HFFc6 (cell line): ENCODE measurements at regions not wholly inside any gene's neighbourhood (a gene's known extent, or its start where the extent isn't known, plus 50 kb on each side); places are given as distances from the start of the nearest gene placed in this dataset.

Experiments used
- DNase-seq: peaks from one replicate; pipeline ENCODE4 v3.0.0-alpha.2; 2018
- H3K27ac Mint-ChIP-seq: 2 replicates; pipeline ENCODE4 v1.8.0; 2020; ENCODE audit warnings: mild to moderate bottlenecking, mixed read lengths
- H3K27me3 Mint-ChIP-seq: 2 replicates; pipeline ENCODE4 v1.8.0; 2021; ENCODE audit warnings: mild to moderate bottlenecking, moderate library complexity, mixed read lengths; ENCODE audit not compliant: insufficient read depth
- H3K36me3 Mint-ChIP-seq: 2 replicates; pipeline ENCODE4 v1.8.0; 2021; ENCODE audit warnings: low read depth, mixed read lengths
- H3K4me1 Mint-ChIP-seq: 2 replicates; pipeline ENCODE4 v1.8.0; 2020; ENCODE audit warnings: low read depth, mixed read lengths
- H3K4me3 Mint-ChIP-seq: 2 replicates; pipeline ENCODE4 v1.8.0; 2020; ENCODE audit warnings: mild to moderate bottlenecking, moderate library complexity, mixed read lengths
- H3K9me3 Mint-ChIP-seq: 2 replicates; pipeline ENCODE4 v1.8.0; 2020; ENCODE audit warnings: mild to moderate bottlenecking, mixed read lengths
- TF ChIP-seq, protein P1 (sequence below): fragments of 200-600 bp; sonication (generic); IDR thresholded peaks from 2 replicates; pipeline ENCODE4 v1.5.0; 2021; ENCODE audit warnings: antibody characterized with exemption, mild to moderate bottlenecking

DNA sequence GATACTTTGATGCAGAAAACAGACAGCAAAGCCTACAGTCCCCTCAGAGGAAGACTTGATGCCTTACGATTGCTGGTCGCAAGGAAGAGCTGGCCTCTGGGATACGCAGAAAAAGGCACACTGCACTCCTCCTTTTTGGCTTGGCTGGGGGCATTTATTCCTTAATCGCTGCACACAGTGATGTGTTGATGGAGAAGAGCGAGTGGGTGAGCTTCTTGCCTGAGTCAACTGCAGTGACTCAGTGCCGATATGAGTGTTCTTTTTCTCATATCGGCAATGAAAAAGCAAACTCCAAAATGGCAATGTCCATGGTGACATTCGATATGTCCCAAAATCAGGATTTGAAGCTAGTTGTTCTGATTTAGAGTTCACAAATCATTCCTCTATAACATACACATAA is 794.8 kb downstream of the HACE1 start:
- DNase-seq, result no peak
- Mint-ChIP-seq H3K27me3 (peaks cover 2% of the 10 kb centered on the region; the same call in 1 of the 2 replicates), H3K27ac (no peak overlapping the region), H3K4me1 (no peaks in the 10 kb centered on the region), H3K36me3 (no peaks in the 10 kb centered on the region), H3K4me3 (no peak overlapping the region), H3K9me3 (peaks cover 16% of the 10 kb centered on the region)
- TF ChIP-seq, protein P1, sequence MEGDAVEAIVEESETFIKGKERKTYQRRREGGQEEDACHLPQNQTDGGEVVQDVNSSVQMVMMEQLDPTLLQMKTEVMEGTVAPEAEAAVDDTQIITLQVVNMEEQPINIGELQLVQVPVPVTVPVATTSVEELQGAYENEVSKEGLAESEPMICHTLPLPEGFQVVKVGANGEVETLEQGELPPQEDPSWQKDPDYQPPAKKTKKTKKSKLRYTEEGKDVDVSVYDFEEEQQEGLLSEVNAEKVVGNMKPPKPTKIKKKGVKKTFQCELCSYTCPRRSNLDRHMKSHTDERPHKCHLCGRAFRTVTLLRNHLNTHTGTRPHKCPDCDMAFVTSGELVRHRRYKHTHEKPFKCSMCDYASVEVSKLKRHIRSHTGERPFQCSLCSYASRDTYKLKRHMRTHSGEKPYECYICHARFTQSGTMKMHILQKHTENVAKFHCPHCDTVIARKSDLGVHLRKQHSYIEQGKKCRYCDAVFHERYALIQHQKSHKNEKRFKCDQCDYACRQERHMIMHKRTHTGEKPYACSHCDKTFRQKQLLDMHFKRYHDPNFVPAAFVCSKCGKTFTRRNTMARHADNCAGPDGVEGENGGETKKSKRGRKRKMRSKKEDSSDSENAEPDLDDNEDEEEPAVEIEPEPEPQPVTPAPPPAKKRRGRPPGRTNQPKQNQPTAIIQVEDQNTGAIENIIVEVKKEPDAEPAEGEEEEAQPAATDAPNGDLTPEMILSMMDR, result no peak

GRCh38 chr6:104050455-104050854 is 809.3 kb downstream of the HACE1 start:
- H3K9me3 Mint-ChIP-seq, result peaks cover 39% of the 10 kb centered on the region
- no peak overlapping the region for H3K27ac Mint-ChIP-seq
- TF ChIP-seq, protein P1, result no peak
- H3K4me3 Mint-ChIP-seq, result no peak overlapping the region
- H3K27me3 Mint-ChIP-seq, result no peaks in the 10 kb centered on the region
- no peaks in the 10 kb centered on the region; the same call in 1 of the 2 replicates for H3K36me3 Mint-ChIP-seq
- no peaks in the 10 kb centered on the region for H3K4me1 Mint-ChIP-seq
- no peak for DNase-seq

GRCh38 chr6:104046426-104046825 is 813.3 kb downstream of the HACE1 start:
- Mint-ChIP-seq H3K4me3 (no peak overlapping the region), H3K9me3 (peaks cover 49% of the 10 kb centered on the region), H3K27me3 (no peaks in the 10 kb centered on the region), H3K36me3 (no peaks in the 10 kb centered on the region), H3K27ac (no peak overlapping the region), H3K4me1 (no peaks in the 10 kb centered on the region)
- DNase-seq, result no peak
- TF ChIP-seq, protein P1, result no peak

- Mint-ChIP-seq H3K36me3 (no peaks in the 10 kb centered on the region), H3K9me3 (peaks cover 4% of the 10 kb centered on the region; the same call in 1 of the 2 replicates), H3K27me3 (no peaks in the 10 kb centered on the region)
These were observed 828.4 kb downstream of the HACE1 start for GRCh38 chr6:104031346-104031745.

DNA sequence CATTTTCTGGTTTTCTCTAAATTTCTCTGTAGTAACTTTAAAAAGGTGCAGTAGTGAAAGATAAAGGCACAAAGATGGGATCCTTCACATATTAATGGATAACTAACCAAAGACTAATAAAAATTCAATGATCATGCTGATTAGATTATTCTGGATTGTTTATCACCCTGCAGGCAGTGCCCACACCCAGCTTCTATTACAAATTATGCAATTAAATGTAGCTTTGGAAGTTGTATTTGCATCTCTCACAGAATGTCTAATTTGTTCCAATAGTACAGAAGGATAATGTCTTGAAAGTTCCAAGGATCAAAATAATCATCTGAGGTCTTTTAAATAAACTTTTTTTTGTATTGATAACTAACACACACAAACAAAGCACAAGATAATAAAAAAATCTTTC is 837.6 kb downstream of the HACE1 start:
- Mint-ChIP-seq H3K4me3 (no peak overlapping the region), H3K27me3 (no peaks in the 10 kb centered on the region), H3K27ac (no peak overlapping the region), H3K36me3 (no peaks in the 10 kb centered on the region), H3K4me1 (no peaks in the 10 kb centered on the region), H3K9me3 (peaks cover 23% of the 10 kb centered on the region)
- TF ChIP-seq, protein P1, result no peak
- no peak for DNase-seq

More at GRCh38 chr6:104031346-104031745, 828.4 kb downstream of the HACE1 start:
- H3K4me3 Mint-ChIP-seq, result no peak overlapping the region
- no peak overlapping the region for H3K27ac Mint-ChIP-seq
- no peak for DNase-seq
- TF ChIP-seq, protein P1, result no peak
- no peaks in the 10 kb centered on the region for H3K4me1 Mint-ChIP-seq
